ENCODE measurements at regions not wholly inside any gene's neighbourhood (a gene's known extent, or its start where the extent isn't known, plus 50 kb on each side); places are given as distances from the start of the nearest gene placed in this dataset.

- DNase-seq (ENCODE audit: low read depth in 2 of 2), result no peak
These were observed 113.6 kb upstream of the ZMIZ1 start for GRCh38 chr10:78955206-78955605.

GRCh38 chr10:78956391-78956790 lies 112.4 kb upstream of the ZMIZ1 start:
- DNase-seq (ENCODE audit: low read depth in 2 of 2), result no peak

GRCh38 chr10:78957471-78958039 lies 111.2 kb upstream of the ZMIZ1 start:
- DNase-seq (ENCODE audit: low read depth in 2 of 2), result no peak

- DNase-seq (ENCODE audit: low read depth in 2 of 2), result no peak
These were observed 109.4 kb upstream of the ZMIZ1 start for GRCh38 chr10:78959217-78959923.

DNA sequence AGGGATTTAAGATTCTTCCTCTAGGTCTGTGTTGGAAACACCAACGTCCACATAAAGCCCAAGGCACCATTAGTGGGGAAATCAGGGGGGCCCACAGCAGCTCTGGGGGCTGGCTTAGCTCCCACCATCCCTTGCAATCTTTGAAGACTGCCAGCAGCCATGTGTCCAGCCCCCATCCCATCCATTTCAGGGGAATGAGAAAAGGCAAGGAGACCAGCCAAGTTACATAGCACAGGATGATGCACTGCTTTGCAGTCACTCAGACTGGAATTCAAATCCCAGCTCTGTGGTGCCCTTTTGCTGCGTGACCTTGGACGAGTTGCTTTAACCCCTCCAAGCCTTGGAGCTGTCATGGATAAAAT lies 108.9 kb upstream of the ZMIZ1 start:
- no peak for DNase-seq (ENCODE audit: low read depth in 2 of 2)

- DNase-seq (ENCODE audit: low read depth in 2 of 2), result no peak
These were observed 108.4 kb upstream of the ZMIZ1 start for GRCh38 chr10:78960316-78960800.

GRCh38 chr10:78961760-78962159 lies 107.0 kb upstream of the ZMIZ1 start:
- DNase-seq (ENCODE audit: low read depth in 2 of 2), result no peak

DNA sequence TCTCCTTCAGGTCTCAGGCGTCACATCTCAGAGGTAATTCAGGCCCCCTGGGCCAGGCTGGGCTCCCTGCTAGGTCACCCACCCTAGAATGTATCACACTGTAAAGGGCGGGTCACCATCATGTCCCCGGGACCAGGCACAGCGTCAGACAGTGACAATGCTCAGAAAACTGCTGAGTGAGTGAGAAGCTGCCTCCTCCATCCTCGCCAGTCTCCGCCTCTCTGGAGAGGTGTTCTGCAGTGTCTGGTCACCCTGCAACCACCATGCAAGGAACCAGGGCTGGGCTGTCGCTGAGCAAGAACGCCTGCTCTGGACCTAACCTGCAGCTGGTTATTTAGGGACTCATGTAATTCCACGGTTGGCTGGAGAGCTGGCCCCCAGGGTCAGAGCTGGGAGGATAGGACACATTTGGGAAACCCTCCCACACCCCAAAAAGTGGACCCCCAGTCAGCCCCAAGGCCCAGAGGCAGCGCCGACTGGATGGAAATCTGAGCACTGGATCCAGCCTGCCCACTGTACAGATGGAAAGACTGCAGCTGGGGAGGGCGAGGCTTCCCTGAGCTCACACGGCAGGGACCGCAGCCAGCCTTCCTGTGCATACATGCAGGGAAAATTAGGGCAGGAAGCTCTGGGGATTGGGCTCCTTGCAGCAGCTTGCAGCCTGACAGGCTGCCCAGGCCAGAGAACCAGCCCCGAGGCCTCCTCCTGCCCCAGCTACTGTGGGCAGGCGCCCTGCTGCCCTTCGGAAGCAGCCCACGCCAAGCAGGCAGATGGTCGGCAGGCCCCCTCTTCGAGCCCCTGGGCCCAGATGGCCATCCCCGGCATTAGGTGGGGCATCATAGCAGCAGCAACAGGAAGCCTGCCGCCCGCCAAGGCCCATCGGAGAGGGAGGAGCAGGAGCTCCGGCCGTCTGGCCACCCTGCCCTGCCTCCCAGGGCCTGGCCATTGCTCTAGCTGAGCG lies 105.4 kb upstream of the ZMIZ1 start:
- no peak for DNase-seq (ENCODE audit: low read depth in 2 of 2)

- DNase-seq (ENCODE audit: low read depth in 2 of 2), result no peak
These were observed 104.4 kb upstream of the ZMIZ1 start for GRCh38 chr10:78964274-78964951.

DNA sequence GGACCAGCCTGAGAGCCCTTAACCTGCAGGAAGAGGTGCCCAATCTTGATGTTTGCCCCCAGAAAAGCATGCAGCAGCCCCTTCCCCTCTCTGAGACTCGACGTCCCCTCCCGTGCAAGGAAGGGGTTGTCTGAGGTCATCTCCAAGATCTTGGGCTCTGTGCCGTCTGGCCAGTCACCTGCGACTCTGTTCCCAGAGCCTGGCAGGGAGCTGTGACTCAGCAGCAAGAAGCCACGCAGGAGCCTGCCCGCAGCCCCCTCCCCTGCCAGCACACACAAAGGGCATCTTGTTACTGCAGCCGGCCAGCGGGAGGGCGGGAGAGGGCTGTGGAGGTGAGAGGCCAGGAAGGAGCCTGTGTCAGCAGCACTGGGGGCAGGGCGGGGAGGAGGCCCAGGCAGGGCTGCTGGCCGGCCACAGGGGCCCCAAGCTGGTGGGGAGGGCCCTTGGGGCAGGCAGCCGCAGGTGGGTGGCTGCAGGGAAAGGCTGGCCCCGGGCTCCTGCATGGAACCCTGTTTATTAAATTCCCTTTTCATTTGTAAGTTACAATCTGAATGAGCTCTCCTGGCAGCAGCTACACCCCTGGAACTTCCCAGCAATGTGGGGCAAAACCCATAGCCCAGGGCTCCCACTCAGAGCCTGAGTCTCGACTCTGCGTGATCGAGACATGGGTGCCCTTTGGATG lies 103.7 kb upstream of the ZMIZ1 start:
- no peak for DNase-seq (ENCODE audit: low read depth in 2 of 2)

GRCh38 chr10:78966182-78966787 lies 102.5 kb upstream of the ZMIZ1 start:
- DNase-seq (ENCODE audit: low read depth in 2 of 2), result no peak

DNA sequence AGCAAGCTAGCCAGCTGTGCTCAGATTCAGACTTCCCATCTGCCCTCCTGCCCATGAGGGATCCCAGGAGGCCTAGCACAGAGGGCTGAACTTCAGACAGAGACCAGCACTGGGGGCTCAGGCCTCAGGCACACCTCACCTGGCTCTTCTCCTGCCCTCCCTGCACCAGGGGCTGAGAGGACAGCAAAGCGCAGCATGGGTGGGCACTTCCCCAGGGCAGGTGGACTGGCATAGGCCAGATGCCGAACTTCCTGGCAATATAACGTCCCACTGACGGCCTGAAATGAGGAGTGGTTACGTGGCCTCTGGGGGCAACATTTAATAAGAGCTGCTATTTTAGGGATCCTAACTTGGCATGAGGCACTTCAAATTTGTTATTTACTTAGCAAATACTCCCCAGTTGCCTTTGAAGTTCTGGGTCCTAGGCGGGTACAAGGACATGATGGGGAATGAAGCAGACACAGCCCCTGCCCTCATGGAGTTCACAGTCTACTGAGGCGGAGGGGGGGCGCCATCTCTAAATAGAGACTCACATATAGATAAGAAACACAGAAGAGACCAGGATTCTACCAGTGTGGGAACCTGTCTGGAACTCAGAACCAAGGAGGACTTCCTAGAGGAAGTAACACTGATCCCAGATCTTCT lies 101.8 kb upstream of the ZMIZ1 start:
- no peak for DNase-seq (ENCODE audit: low read depth in 2 of 2)

DNA sequence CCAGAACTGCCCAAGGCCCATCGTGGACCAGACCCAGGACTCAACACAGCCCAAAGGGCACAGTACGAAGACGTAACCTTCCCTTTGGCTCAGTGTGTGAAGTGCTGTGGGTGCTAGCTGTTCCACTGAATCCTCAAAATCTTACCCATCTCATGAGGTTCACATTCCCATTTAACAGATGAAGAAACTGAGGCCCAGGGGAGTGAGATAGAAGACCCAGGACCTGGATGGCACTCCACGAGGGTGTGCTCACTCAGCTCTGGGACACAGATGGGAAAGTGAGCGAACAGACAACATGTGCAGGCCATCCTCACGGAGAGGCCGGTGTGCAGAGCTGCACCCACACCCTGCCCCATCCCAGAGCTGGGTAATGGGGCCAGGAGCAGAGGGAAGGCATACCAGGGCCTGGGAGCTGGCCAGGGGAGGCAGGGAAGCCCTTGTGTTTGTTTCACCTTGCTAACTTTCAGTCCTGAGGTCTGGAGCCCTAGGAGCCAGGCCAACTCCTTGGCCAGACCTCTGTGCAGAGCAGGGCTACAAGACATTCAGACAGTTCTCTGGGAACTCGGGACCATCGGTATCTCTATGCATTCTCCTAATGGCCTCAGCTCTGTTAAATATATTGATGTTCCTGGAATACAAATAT lies 100.3 kb upstream of the ZMIZ1 start:
- DNase-seq (ENCODE audit: low read depth in 2 of 2), result no peak

DNA sequence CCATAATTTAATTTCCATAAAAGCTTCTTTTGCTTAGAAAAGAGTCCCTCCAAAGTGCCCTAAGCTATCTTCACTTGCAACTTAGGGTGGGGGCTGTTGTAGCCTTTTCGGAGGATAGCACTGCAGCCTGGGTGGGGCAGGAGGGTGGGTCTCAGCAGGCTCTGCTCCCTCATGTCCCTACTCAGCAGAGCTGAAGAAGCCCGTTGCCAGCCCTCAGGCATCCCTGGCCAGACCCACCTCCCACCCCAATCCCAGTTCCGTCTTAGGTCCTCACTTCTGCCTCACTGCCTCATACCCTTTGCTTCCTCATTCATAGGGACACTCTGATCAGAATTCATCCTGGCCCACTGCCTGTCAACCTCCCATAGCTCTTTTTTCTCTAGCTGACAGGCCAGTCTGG lies 99.8 kb upstream of the ZMIZ1 start:
- no peak for DNase-seq (ENCODE audit: low read depth in 2 of 2)

DNA sequence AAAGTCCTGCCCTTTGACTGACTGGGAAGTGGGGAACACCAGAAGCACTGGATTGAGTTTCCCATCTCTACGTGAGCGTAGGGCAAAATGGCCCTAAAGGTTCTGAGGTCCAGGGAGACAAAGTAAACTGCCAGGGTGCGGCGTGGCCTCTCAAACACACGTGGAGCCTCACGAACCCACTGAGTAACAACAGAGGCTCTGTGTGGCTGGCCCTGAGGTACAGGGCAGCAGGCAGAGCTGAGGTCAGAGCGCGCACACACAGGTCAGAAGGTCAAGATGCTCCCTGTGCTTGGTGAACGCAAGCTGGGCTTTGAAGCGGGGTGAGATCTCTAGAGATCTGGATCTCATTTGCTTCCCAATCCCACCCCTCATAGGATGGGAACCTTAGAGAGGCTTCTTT lies 99.0 kb upstream of the ZMIZ1 start:
- DNase-seq (ENCODE audit: low read depth in 2 of 2), result no peak

DNA sequence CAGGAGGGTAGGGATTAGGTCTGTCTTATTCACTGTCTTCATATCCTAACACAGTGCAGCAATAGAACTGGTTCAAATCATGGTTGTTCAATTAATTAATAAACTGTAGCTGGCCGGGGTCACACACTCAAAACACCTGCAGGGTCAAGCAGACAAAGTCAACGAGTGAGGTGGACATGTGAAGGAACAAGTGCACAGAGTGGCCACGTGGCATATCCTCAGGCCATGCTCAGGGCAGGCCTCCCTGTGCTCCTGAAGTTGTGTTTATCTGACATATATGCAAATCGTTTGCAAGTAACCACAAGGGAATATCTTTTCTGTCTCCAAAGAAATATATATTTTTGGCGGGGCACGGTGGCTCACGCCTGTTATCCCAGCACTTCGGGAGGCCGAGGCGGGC lies 98.5 kb upstream of the ZMIZ1 start:
- DNase-seq (ENCODE audit: low read depth in 2 of 2), result no peak

GRCh38 chr10:78971094-78971682 lies 97.6 kb upstream of the ZMIZ1 start:
- no peak for DNase-seq (ENCODE audit: low read depth in 2 of 2)

- no peak for DNase-seq (ENCODE audit: low read depth in 2 of 2)
These were observed 96.4 kb upstream of the ZMIZ1 start for GRCh38 chr10:78972160-78972946.

Data from stimulated activated CD8-positive, alpha-beta memory T cell treated with anti-CD3 and anti-CD28 coated beads, Interleukin-7, amount 100 ng/mL, for 1 hour (primary cell).